GM12891 (cell line): ENCODE measurements at regions not wholly inside any gene's neighbourhood (a gene's known extent, or its start where the extent isn't known, plus 50 kb on each side); places are given as distances from the start of the nearest gene placed in this dataset.

Source experiments
- DNase-seq: peaks from one replicate; pipeline ENCODE4 v3.0.0; 2011; ENCODE audit warnings: low spot score; ENCODE audit not compliant: insufficient read length
- FAIRE-seq: peaks from 2 replicates; lab custom pipeline; 2011; peaks lifted over from hg19 to GRCh38; lab: Jason Lieb, UNC
- PAX5 ChIP-seq: IDR thresholded peaks from 2 replicates; pipeline ENCODE4 v1.6.1; 2011; ENCODE audit warnings: low read length, moderate library complexity, mild to moderate bottlenecking; ENCODE audit not compliant: insufficient read depth, severe bottlenecking
- POLR2A ChIP-seq: IDR thresholded peaks from 2 replicates; pipeline ENCODE4 v1.6.1; 2011; ENCODE audit warnings: low read depth, low read length, control low read depth
- POLR2AphosphoS5 ChIP-seq: IDR thresholded peaks from 2 replicates; pipeline ENCODE4 v1.6.1; 2011; ENCODE audit warnings: low read depth, low read length, control low read depth
- POU2F2 ChIP-seq: IDR thresholded peaks from 2 replicates; pipeline ENCODE4 v1.6.1; 2011; ENCODE audit warnings: low read depth, mild to moderate bottlenecking, control low read depth, low read length, moderate library complexity
- SPI1 ChIP-seq: IDR thresholded peaks from 2 replicates; pipeline ENCODE4 v1.6.1; 2011; ENCODE audit warnings: low read depth, low read length, control low read depth
- TAF1 ChIP-seq: IDR thresholded peaks from 2 replicates; pipeline ENCODE4 v1.6.1; 2011; ENCODE audit warnings: low read depth, low read length, control low read depth

GRCh38 chr13:111401755-111402154, 81.3 kb downstream of the TEX29 start:
- no peak for TF ChIP-seq POLR2AphosphoS5
- no peak for TF ChIP-seq TAF1
- TF ChIP-seq PAX5: no peak
- no peak for TF ChIP-seq SPI1
- TF ChIP-seq POU2F2: no peak
- no peak for TF ChIP-seq POLR2A
- FAIRE-seq (no peak), DNase-seq (no peak)

- TF ChIP-seq SPI1 (no peak), POLR2AphosphoS5 (no peak), POU2F2 (no peak), TAF1 (no peak), POLR2A (no peak), PAX5 (no peak)
- FAIRE-seq (no peak), DNase-seq (no peak)
Measured at GRCh38 chr13:111402441-111402840, 82.0 kb downstream of the TEX29 start.

GRCh38 chr13:111403266-111403665, 82.8 kb downstream of the TEX29 start:
- no peak for DNase-seq
- FAIRE-seq: no peak
- TF ChIP-seq TAF1 (no peak), POU2F2 (no peak), POLR2AphosphoS5 (no peak), PAX5 (no peak), POLR2A (no peak), SPI1 (no peak)

DNA sequence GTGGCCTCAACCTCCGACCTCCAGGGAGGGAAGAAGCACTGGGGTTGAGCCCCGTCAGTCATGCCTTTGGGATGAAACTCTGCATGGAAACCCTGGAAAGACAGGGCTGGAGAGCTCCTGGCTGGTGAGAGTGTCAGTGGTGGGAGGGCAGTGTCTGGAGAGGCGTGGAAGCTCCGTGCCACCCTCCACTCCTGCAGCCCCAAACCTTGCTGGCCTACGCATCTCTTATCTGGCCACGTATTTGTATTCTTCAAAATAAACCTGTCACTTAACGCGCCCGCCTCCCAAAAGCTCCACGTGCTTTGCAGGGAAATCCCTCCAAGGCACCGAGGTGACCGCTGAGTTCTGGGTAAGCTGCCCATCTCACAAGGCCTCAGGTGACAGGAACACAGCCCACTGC, 84.3 kb downstream of the TEX29 start:
- DNase-seq (no peak), FAIRE-seq (no peak)
- no peak for TF ChIP-seq POLR2AphosphoS5
- no peak for TF ChIP-seq TAF1
- no peak for TF ChIP-seq POLR2A
- TF ChIP-seq PAX5: no peak
- no peak for TF ChIP-seq POU2F2
- no peak for TF ChIP-seq SPI1

DNA sequence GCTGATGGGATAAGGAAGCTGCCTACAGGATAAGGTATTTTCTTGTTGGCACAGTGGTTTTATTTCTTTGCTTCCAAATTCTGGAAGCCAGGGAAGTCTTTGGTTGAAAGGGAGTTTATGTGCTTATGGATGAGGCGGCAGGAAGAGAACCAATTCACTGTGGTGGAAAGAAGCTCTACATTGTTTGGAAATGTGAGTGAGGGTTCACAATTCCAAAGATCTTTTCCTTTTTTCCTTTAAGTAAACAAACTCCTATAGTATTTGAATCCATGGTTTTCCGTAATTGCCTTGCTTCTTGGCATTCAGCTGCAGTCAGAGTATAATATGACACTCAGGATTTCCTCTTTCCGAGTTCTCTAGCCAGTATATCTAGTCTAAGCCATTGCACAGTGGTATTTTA, 86.2 kb downstream of the TEX29 start:
- FAIRE-seq: no peak
- no peak for DNase-seq

GRCh38 chr13:111407381-111408131, 87.1 kb downstream of the TEX29 start:
- TF ChIP-seq PAX5 (no peak), TAF1 (no peak), POU2F2 (no peak), SPI1 (no peak), POLR2AphosphoS5 (no peak), POLR2A (no peak)
- FAIRE-seq (no peak), DNase-seq (no peak)

More for the DNA sequence above, 86.2 kb downstream of the TEX29 start:
- TF ChIP-seq POU2F2: no peak
- TF ChIP-seq PAX5: no peak
- TF ChIP-seq POLR2A: no peak
- TF ChIP-seq SPI1: no peak
- TF ChIP-seq POLR2AphosphoS5: no peak
- no peak for TF ChIP-seq TAF1

- TF ChIP-seq SPI1: no peak
- no peak for TF ChIP-seq POLR2AphosphoS5
- TF ChIP-seq TAF1: no peak
- TF ChIP-seq POU2F2: no peak
- TF ChIP-seq PAX5: no peak
- TF ChIP-seq POLR2A: no peak
- FAIRE-seq: no peak
- DNase-seq: no peak
Measured at GRCh38 chr13:111409413-111409812, 89.0 kb downstream of the TEX29 start.

- DNase-seq: no peak
- TF ChIP-seq POLR2AphosphoS5 (no peak), TAF1 (no peak), PAX5 (no peak), SPI1 (no peak), POU2F2 (no peak), POLR2A (no peak)
- FAIRE-seq: no peak
Measured at GRCh38 chr13:111410232-111411021, 90.0 kb downstream of the TEX29 start.
